Breast epithelium (tissue), 3 donors: ENCODE measurements at regions not wholly inside any gene's neighbourhood (a gene's known extent, or its start where the extent isn't known, plus 50 kb on each side); places are given as distances from the start of the nearest gene placed in this dataset.

Experiments
- CTCF ChIP-seq, 3 donors: fragments of 450-650 bp; IDR thresholded peaks; one replicate each; pipeline ENCODE4 v1.5.1; 2016 to 2017; ENCODE audit warnings: antibody characterized with exemption in 3 of 3, mild to moderate bottlenecking in 3 of 3, moderate library complexity in 3 of 3
- POLR2A ChIP-seq: fragments of 450-650 bp; IDR thresholded peaks from one replicate; pipeline ENCODE4 v1.6.1; 2016; ENCODE audit warnings: antibody characterized with exemption, mild to moderate bottlenecking, moderate library complexity

- TF ChIP-seq CTCF (IDR thresholded peaks at IDR 0.05) (no peak), POLR2A (no peak)
Measured at GRCh38 chr6:142550310-142551063, 248.7 kb downstream of the ADGRG6 start.
